Tibial artery (tissue), 4 donors: ENCODE measurements at regions not wholly inside any gene's neighbourhood (a gene's known extent, or its start where the extent isn't known, plus 50 kb on each side); places are given as distances from the start of the nearest gene placed in this dataset.

ENCODE experiments used
- DNase-seq, 2 donors: peaks; one replicate each; pipeline ENCODE4 v3.0.0-alpha.2; 2019
- H3K27ac ChIP-seq, 2 donors: fragments of 200-600 bp; sonication (generic) in 1 of 2; 1 replicate in 1 of 2; 2 replicates in 1 of 2; pipeline ENCODE4 v1.5.1; 2018 to 2019; ENCODE audit warnings: mild to moderate bottlenecking in 1 of 2
- H3K27me3 ChIP-seq, 2 donors: fragments of 200-600 bp; sonication (generic) in 1 of 2; one replicate each; pipeline versions ENCODE4 v1.5.1 to v1.6.0; 2016 to 2019
- H3K36me3 ChIP-seq, 3 donors: fragments of 200-600 bp; sonication (generic) in 2 of 3; one replicate each; pipeline ENCODE4 v1.5.1; 2016 to 2019; ENCODE audit warnings: mild to moderate bottlenecking in 2 of 3
- H3K4me1 ChIP-seq, 4 donors: fragments of 200-600 bp; sonication (generic) in 2 of 4; 1 replicate in 3 of 4; 2 replicates in 1 of 4; pipeline ENCODE4 v1.5.1; 2016 to 2019
- H3K4me3 ChIP-seq, 2 donors: fragments of 200-600 bp; sonication (generic) in 1 of 2; 1 replicate in 1 of 2; 2 replicates in 1 of 2; pipeline ENCODE4 v1.5.1; 2018 to 2019; ENCODE audit warnings: mild to moderate bottlenecking in 2 of 2
- H3K9me3 ChIP-seq, 3 donors: fragments of 200-600 bp; sonication (generic) in 1 of 3; one replicate each; pipeline ENCODE4 v1.5.1; 2016 to 2019
- intact Hi-C: fragments of 100-400 bp; cut with DNase I; formaldehyde crosslinking; loops from one replicate; pipeline ENCODE4 v1.15.0; 2023; ENCODE audit warnings: low total_unique reads
- TF ChIP-seq, protein P1 (sequence below), 2 experiments: fragments of 200-600 bp in 1 of 2; fragments of 450-650 bp in 1 of 2; IDR thresholded peaks; one replicate each; pipeline ENCODE4 v1.5.1; 2017 to 2019; ENCODE audit warnings: antibody characterized with exemption in 2 of 2, mild to moderate bottlenecking in 1 of 2, moderate library complexity in 1 of 2

DNA sequence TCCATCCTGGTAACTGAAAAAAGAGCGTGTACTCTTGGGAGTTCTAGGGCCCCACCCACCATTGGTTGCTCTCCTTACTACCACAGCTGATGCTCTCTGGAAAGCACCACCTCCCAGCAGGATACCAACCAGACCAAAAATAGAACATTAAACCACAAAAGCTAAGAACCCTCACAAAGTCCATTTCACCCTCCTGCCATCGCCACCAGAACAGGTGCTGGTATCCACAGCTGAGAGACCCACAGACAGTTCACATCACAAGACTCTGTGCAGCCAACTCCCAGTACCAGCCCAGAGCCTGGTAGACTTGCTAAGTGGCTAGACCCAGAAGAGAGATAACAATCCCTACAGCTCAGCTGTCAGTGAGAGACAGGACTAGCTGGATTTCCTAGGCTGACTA lies 240.6 kb downstream of the PABPC4L start:
- intact Hi-C loops, result no loop called here
- H3K36me3 ChIP-seq, result no peaks in the 10 kb centered on the region
- TF ChIP-seq, protein P1, sequence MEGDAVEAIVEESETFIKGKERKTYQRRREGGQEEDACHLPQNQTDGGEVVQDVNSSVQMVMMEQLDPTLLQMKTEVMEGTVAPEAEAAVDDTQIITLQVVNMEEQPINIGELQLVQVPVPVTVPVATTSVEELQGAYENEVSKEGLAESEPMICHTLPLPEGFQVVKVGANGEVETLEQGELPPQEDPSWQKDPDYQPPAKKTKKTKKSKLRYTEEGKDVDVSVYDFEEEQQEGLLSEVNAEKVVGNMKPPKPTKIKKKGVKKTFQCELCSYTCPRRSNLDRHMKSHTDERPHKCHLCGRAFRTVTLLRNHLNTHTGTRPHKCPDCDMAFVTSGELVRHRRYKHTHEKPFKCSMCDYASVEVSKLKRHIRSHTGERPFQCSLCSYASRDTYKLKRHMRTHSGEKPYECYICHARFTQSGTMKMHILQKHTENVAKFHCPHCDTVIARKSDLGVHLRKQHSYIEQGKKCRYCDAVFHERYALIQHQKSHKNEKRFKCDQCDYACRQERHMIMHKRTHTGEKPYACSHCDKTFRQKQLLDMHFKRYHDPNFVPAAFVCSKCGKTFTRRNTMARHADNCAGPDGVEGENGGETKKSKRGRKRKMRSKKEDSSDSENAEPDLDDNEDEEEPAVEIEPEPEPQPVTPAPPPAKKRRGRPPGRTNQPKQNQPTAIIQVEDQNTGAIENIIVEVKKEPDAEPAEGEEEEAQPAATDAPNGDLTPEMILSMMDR (IDR thresholded peaks at IDR 0.05), result no peak

DNA sequence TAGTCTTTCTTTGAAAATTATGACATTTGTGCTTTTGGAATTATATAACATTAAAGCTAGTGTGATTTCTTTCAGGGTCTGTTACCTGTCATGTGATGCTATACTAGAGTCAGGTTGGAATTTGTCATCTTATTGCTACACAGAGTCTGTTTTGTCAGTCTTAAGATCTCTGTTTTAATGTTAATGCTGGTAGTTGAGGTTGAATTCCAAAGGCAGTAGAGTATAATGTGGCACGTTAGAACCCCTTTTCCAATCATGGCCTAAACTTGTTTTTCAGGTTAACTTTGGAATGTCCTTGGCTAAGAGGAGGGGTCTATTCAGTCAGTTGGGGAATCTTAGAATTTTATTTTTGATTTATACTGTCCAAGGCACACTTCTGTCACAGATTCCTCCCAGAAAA lies 258.5 kb downstream of the PABPC4L start:
- no peak overlapping the region for H3K27ac ChIP-seq
- TF ChIP-seq, protein P1 (IDR thresholded peaks at IDR 0.05), result no peak
- no peaks in the 10 kb centered on the region for H3K36me3 ChIP-seq
- no peaks in the 10 kb centered on the region for H3K27me3 ChIP-seq
- intact Hi-C loops, result no loop called here
- no peak overlapping the region for H3K4me3 ChIP-seq
- H3K9me3 ChIP-seq, result no peaks in the 10 kb centered on the region
- H3K4me1 ChIP-seq, result no peaks in the 10 kb centered on the region
- no peak for DNase-seq

More for the DNA sequence above, 240.6 kb downstream of the PABPC4L start:
- Histone ChIP-seq H3K27ac (no peak overlapping the region), H3K4me3 (no peak overlapping the region), H3K4me1 (no peaks in the 10 kb centered on the region), H3K9me3 (peaks cover 0 to 10% (median 0%) of the 10 kb centered on the region in 3 donors), H3K27me3 (no peaks in the 10 kb centered on the region)
- no peak for DNase-seq

DNA sequence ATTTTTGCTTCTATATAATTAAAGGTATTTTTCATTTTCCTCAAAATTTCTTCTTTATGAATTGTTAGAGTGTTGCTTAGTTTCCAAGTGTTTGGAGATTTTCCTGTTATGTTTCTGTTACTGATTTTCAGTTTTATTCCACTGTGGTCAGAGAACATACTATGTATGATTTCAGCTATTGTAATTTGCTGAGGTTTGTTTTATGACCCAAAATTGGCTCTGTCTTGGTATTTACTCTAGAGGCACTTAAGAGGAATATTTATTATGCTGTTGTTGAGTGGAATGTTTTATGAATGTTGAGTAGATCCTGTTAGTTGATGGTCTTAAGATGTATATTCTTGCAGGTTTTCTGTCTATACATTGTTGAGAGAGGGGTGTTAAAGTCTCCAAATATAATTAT lies 263.5 kb downstream of the PABPC4L start:
- no peak for DNase-seq
- H3K27me3 ChIP-seq, result no peaks in the 10 kb centered on the region
- intact Hi-C loops, result no loop called here
- no peak overlapping the region for H3K27ac ChIP-seq
- H3K4me3 ChIP-seq, result no peak overlapping the region
- H3K4me1 ChIP-seq, result no peaks in the 10 kb centered on the region
- H3K36me3 ChIP-seq, result no peaks in the 10 kb centered on the region
- TF ChIP-seq, protein P1 (IDR thresholded peaks at IDR 0.05), result no peak
- H3K9me3 ChIP-seq, result no peaks in the 10 kb centered on the region

DNA sequence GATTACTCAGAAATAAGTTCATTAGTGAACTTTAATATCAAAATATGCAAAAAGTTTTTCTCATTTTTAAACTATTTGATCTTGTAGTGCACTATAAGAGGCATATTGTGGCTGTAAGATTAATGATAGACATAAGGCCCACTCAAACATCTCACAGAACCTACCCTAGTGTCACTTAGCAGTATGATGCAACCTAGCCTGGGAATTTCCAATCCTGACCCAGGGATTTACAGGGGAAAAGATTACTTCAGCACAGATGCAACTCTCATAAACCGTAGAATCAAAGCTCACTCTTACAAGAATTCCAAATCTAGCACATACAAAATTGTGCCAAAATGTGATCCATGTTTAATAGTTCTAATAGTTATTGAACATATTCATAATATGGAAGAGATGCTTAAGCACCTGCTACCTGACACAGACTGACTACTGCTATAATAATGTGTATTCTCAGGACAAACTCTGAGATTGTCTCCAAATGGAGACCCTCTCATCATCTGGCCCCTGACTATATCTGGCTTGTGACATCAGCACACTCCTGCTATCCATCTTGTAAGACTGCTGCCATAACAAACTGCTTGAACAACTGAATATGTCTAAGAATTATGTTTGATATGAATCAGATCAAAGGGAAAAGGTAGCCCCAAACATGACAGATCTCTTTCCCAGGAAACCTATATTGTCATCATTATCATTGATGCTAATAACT lies 271.9 kb downstream of the PABPC4L start:
- no peaks in the 10 kb centered on the region for H3K27me3 ChIP-seq
- no peak for DNase-seq
- no peak overlapping the region for H3K4me3 ChIP-seq
- no peaks in the 10 kb centered on the region for H3K4me1 ChIP-seq
- no peaks in the 10 kb centered on the region for H3K36me3 ChIP-seq
- H3K9me3 ChIP-seq, result no peaks in the 10 kb centered on the region
- TF ChIP-seq, protein P1 (IDR thresholded peaks at IDR 0.05), result no peak
- H3K27ac ChIP-seq, result no peak overlapping the region
- intact Hi-C loops, result no loop called here

DNA sequence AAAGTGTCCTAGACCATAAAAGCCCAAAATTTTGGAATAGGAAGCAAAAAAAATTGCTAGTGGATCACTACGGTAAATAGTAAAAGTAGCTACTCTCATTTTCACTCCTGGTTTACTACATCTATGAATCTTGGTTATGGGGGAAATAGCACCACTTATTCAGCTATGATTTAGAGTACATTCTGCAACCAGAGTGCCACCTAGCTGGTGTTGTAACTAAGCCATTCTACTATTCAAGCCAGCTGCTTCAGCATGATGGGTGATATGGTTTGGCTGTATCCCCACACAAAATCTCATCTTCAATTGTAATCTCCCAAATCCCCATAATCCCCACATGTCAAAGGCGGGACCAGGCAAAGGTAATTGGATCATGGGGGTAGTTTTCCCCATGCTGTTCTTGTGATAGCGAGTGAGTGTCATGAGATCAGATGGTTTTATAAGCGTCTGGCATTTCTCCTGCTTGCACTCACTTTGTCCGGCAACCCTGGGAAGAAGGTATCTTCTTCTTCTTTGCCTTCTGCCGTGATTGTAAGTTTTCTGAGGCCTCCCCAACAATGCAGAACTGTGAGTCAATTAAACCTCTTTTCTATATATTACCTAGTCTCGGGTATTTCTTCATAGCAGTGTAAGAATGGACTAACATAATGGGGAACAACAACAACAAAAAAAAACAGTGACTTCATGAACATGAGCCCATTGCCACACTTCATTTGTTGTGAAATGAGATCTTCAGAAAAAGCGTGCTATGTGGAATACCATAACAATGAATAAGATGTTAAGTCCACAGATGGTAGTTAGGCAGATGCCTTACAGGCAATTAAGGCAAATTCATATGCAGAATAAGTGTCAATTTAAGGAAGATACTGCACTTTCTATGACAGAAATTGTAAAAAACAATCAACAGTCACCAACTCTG lies 280.1 kb downstream of the PABPC4L start:
- Histone ChIP-seq H3K4me1 (no peaks in the 10 kb centered on the region), H3K4me3 (no peak overlapping the region), H3K27ac (no peak overlapping the region), H3K27me3 (no peaks in the 10 kb centered on the region), H3K9me3 (no peaks in the 10 kb centered on the region), H3K36me3 (no peaks in the 10 kb centered on the region)
- intact Hi-C loops, result no loop called here
- TF ChIP-seq, protein P1 (IDR thresholded peaks at IDR 0.05), result no peak
- DNase-seq, result no peak
